ENCODE measurements at regions not wholly inside any gene's neighbourhood (a gene's known extent, or its start where the extent isn't known, plus 50 kb on each side); places are given as distances from the start of the nearest gene placed in this dataset.

DNA sequence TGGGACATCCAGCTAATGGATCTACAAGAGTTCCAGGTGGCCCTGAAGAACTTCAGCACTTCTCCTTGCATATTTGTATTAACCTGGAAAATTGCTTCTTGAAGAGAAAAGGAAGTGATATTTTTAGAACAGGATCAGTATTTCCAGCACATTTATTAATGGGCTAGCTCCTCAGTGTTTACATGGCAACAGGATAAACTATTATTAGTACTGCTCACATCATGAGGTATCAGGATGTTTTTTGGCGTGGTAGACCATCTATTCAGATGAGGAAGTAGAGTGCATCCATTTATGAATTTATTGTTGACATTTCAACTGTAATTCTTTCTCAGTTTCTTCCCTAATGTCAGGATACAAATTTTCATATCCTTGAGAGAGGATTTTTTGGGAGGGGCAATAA, 144.4 kb downstream of the KCNRG start:
- Histone ChIP-seq H3K9me3 (no peaks in the 10 kb centered on the region), H3K4me3 (no peak overlapping the region), H3K27ac (peak overlapping the region in 1 of 10 donors; percentile 43), H3K36me3 (no peaks in the 10 kb centered on the region), H3K4me1 (peaks cover 0 to 33% (median 7%) of the 10 kb centered on the region in 9 donors), H3K27me3 (no peaks in the 10 kb centered on the region)
- WGBS, 2 donors = 30 to 62% methylated on average over 1 of the region's 1 CpG
- TF ChIP-seq, protein P1, sequence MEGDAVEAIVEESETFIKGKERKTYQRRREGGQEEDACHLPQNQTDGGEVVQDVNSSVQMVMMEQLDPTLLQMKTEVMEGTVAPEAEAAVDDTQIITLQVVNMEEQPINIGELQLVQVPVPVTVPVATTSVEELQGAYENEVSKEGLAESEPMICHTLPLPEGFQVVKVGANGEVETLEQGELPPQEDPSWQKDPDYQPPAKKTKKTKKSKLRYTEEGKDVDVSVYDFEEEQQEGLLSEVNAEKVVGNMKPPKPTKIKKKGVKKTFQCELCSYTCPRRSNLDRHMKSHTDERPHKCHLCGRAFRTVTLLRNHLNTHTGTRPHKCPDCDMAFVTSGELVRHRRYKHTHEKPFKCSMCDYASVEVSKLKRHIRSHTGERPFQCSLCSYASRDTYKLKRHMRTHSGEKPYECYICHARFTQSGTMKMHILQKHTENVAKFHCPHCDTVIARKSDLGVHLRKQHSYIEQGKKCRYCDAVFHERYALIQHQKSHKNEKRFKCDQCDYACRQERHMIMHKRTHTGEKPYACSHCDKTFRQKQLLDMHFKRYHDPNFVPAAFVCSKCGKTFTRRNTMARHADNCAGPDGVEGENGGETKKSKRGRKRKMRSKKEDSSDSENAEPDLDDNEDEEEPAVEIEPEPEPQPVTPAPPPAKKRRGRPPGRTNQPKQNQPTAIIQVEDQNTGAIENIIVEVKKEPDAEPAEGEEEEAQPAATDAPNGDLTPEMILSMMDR (IDR thresholded peaks at IDR 0.05) = no peak
- peak in 4 of 8 donors; percentile 65 to 76 (median 72) for ATAC-seq
- no peak for DNase-seq
- intact Hi-C loops (cut with DNase I) = loop anchor here in 1 of 10 donors (10.0 kb wide), 1 partner anchor 645 kb away; no protein-coding TSS in a partner anchor

DNA sequence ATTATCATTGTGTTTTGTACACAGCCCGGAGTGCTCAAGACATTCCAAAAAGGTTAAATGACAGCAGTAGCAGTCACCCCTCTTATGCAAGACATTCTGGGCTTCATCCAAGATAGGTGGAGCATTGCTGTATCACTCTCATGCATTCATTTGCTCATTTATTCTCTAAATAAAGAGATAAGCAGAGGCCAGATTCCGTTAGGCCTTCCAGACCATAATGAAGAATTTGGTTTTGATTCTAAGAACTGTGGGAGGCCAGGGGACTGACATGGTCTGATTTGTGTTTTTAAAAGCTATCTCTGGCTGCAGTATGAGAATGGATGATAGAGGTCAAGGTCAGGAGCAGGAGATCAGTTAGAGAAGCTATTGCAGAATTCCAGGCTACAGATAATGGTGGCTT, 145.8 kb downstream of the KCNRG start:
- TF ChIP-seq, protein P1 (IDR thresholded peaks at IDR 0.05) = no peak
- Histone ChIP-seq H3K4me3 (no peak overlapping the region), H3K27me3 (no peaks in the 10 kb centered on the region), H3K27ac (no peak overlapping the region), H3K9me3 (no peaks in the 10 kb centered on the region), H3K4me1 (peaks cover 0 to 33% (median 7%) of the 10 kb centered on the region in 9 donors), H3K36me3 (no peaks in the 10 kb centered on the region)
- WGBS, 2 donors = 47 to 50% methylated on average over 2 of the region's 2 CpGs
- ATAC-seq (peak in 1 of 8 donors; percentile 37), DNase-seq (no peak)
- intact Hi-C loops (cut with DNase I) = loop anchor here in 1 of 10 donors (10.0 kb wide), 1 partner anchor 644 kb away; no protein-coding TSS in a partner anchor

DNA sequence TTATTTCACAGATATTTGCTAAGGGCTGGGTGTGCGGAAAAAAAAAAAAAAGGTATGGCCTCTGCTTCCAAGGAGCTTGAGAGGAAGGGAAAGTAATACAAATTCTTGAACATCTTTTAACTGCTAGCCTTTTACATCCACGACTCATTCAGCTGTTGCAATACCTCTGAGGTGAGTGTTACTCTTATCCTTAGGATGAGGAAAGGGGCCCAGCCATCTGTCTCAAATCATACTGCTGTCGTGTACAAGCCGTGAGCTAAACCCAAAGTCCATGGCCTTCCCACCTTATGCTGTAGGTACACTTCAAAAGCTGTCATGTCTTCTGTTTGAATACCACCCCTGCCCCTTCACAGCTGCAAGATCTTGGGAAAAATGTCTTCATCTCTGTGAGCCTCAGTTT, 146.8 kb downstream of the KCNRG start:
- no peak overlapping the region for H3K27ac ChIP-seq
- TF ChIP-seq, protein P1 (IDR thresholded peaks at IDR 0.05) = no peak
- intact Hi-C loops (cut with DNase I) = loop anchor here in 1 of 10 donors (10.0 kb wide), 1 partner anchor 643 kb away; no protein-coding TSS in a partner anchor
- H3K4me3 ChIP-seq = no peak overlapping the region
- H3K36me3 ChIP-seq = no peaks in the 10 kb centered on the region
- ATAC-seq = no peak
- H3K27me3 ChIP-seq = no peaks in the 10 kb centered on the region
- no peaks in the 10 kb centered on the region for H3K9me3 ChIP-seq
- peaks cover 0 to 33% (median 7%) of the 10 kb centered on the region in 9 donors for H3K4me1 ChIP-seq
- no peak for DNase-seq
- 91 to 92% methylated on average over 4 of the region's 4 CpGs for WGBS, 2 donors

DNA sequence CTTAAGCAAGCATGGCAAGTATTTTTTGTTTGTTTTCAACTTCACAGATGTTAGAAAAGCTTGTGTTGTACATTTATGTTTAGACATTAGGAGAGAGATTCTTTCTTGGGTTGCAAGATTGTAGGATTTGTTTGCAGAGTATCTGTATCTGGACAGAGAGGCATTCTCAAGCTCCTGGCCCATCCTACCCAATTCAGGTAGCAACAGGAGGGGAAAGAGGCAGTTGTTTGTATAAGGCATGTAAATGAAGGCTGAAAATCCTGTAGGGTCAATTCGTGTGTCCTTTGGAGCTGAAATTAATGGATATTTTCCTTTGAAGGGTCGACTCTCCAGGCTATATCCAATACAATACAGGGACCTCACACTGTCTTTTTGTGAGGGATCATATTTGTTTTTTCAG, 147.3 kb downstream of the KCNRG start:
- Histone ChIP-seq H3K9me3 (no peaks in the 10 kb centered on the region), H3K27me3 (no peaks in the 10 kb centered on the region), H3K27ac (no peak overlapping the region), H3K4me3 (no peak overlapping the region), H3K36me3 (no peaks in the 10 kb centered on the region), H3K4me1 (peaks cover 0 to 33% (median 7%) of the 10 kb centered on the region in 9 donors)
- TF ChIP-seq, protein P1 (IDR thresholded peaks at IDR 0.05) = no peak
- no peak for ATAC-seq
- no peak for DNase-seq
- intact Hi-C loops (cut with DNase I) = loop anchor here in 1 of 10 donors (10.0 kb wide), 1 partner anchor 642 kb away; no protein-coding TSS in a partner anchor
- 71 to 84% methylated on average over 2 of the region's 2 CpGs for WGBS, 2 donors
